ENCODE measurements at regions not wholly inside any gene's neighbourhood (a gene's known extent, or its start where the extent isn't known, plus 50 kb on each side); places are given as distances from the start of the nearest gene placed in this dataset.

- no peak overlapping the region for H2AFZ ChIP-seq (ENCODE audit: low read depth, low read length)
- ATAC-seq (ENCODE audit: insufficient read depth, low read depth) (no peak), DNase-seq (no peak)
- no peaks in the 10 kb centered on the region for H3K36me3 ChIP-seq (ENCODE audit: insufficient read depth, low read length)
- H3K4me1 ChIP-seq (ENCODE audit: insufficient read depth, low read length), result 0 out of 2 replicates have a peak, but pooled peaks cover 3% of the 10 kb centered on the region
- no peaks in the 10 kb centered on the region for H3K27me3 ChIP-seq (ENCODE audit: insufficient read depth, low read length, poor library complexity)
- no peaks in the 10 kb centered on the region for H3K79me2 ChIP-seq (ENCODE audit: insufficient read depth, low read length)
- H3K4me2 ChIP-seq (ENCODE audit: insufficient read depth, low read length), result no peak overlapping the region
- TF ChIP-seq EZH2 (IDR thresholded peaks at IDR 0.05; ENCODE audit: borderline replicate concordance, low read depth, low read length, severe bottlenecking) (no peak), CTCF (IDR thresholded peaks at IDR 0.05; ENCODE audit: borderline replicate concordance, extremely low read depth, low read length, poor library complexity, severe bottlenecking) (no peak)
- no peaks in the 10 kb centered on the region for H4K20me1 ChIP-seq (ENCODE audit: insufficient read depth, low read length)
- H3K9ac ChIP-seq (ENCODE audit: low read depth, low read length), result no peak overlapping the region
- H3K27ac ChIP-seq (ENCODE audit: low read length), result no peak overlapping the region
- no peak overlapping the region for H3K4me3 ChIP-seq (ENCODE audit: low read depth in 1 of 2, low read length in 2 of 2)
- H3K9me3 ChIP-seq (ENCODE audit: insufficient read depth, low read length, severe bottlenecking), result no peaks in the 10 kb centered on the region
Measured at GRCh38 chr11:11148596-11148995, 204.5 kb downstream of the CSNK2A3 start.

- no peak for DNase-seq
- no peak for ATAC-seq (ENCODE audit: insufficient read depth, low read depth)
- Histone ChIP-seq H3K9me3 (ENCODE audit: insufficient read depth, low read length, severe bottlenecking) (no peaks in the 10 kb centered on the region), H3K4me2 (ENCODE audit: insufficient read depth, low read length) (no peak overlapping the region), H2AFZ (ENCODE audit: low read depth, low read length) (no peak overlapping the region), H3K27me3 (ENCODE audit: insufficient read depth, low read length, poor library complexity) (no peaks in the 10 kb centered on the region), H4K20me1 (ENCODE audit: insufficient read depth, low read length) (no peaks in the 10 kb centered on the region), H3K79me2 (ENCODE audit: insufficient read depth, low read length) (no peaks in the 10 kb centered on the region), H3K36me3 (ENCODE audit: insufficient read depth, low read length) (no peaks in the 10 kb centered on the region), H3K4me1 (ENCODE audit: insufficient read depth, low read length) (0 out of 2 replicates have a peak, but pooled peaks cover 3% of the 10 kb centered on the region), H3K9ac (ENCODE audit: low read depth, low read length) (no peak overlapping the region), H3K27ac (ENCODE audit: low read length) (no peak overlapping the region), H3K4me3 (ENCODE audit: low read depth in 1 of 2, low read length in 2 of 2) (no peak overlapping the region)
- TF ChIP-seq EZH2 (IDR thresholded peaks at IDR 0.05; ENCODE audit: borderline replicate concordance, low read depth, low read length, severe bottlenecking) (no peak), CTCF (IDR thresholded peaks at IDR 0.05; ENCODE audit: borderline replicate concordance, extremely low read depth, low read length, poor library complexity, severe bottlenecking) (no peak)
Measured at GRCh38 chr11:11148104-11148509, 204.9 kb downstream of the CSNK2A3 start.

- Histone ChIP-seq H3K9me3 (ENCODE audit: insufficient read depth, low read length, severe bottlenecking) (no peaks in the 10 kb centered on the region), H3K36me3 (ENCODE audit: insufficient read depth, low read length) (no peaks in the 10 kb centered on the region), H4K20me1 (ENCODE audit: insufficient read depth, low read length) (no peaks in the 10 kb centered on the region), H3K27ac (ENCODE audit: low read length) (no peak overlapping the region), H3K4me1 (ENCODE audit: insufficient read depth, low read length) (0 out of 2 replicates have a peak, but pooled peaks cover 3% of the 10 kb centered on the region), H3K4me3 (ENCODE audit: low read depth in 1 of 2, low read length in 2 of 2) (no peak overlapping the region), H3K79me2 (ENCODE audit: insufficient read depth, low read length) (no peaks in the 10 kb centered on the region), H3K9ac (ENCODE audit: low read depth, low read length) (no peak overlapping the region), H3K4me2 (ENCODE audit: insufficient read depth, low read length) (no peak overlapping the region), H3K27me3 (ENCODE audit: insufficient read depth, low read length, poor library complexity) (no peaks in the 10 kb centered on the region), H2AFZ (ENCODE audit: low read depth, low read length) (no peak overlapping the region)
- DNase-seq (no peak), ATAC-seq (ENCODE audit: insufficient read depth, low read depth) (no peak)
- TF ChIP-seq CTCF (IDR thresholded peaks at IDR 0.05; ENCODE audit: borderline replicate concordance, extremely low read depth, low read length, poor library complexity, severe bottlenecking) (no peak), EZH2 (IDR thresholded peaks at IDR 0.05; ENCODE audit: borderline replicate concordance, low read depth, low read length, severe bottlenecking) (no peak)
Measured at GRCh38 chr11:11146830-11147229, 206.2 kb downstream of the CSNK2A3 start.

- H3K79me2 ChIP-seq (ENCODE audit: insufficient read depth, low read length), result no peaks in the 10 kb centered on the region
- TF ChIP-seq EZH2 (IDR thresholded peaks at IDR 0.05; ENCODE audit: borderline replicate concordance, low read depth, low read length, severe bottlenecking) (no peak), CTCF (IDR thresholded peaks at IDR 0.05; ENCODE audit: borderline replicate concordance, extremely low read depth, low read length, poor library complexity, severe bottlenecking) (no peak)
- H3K4me1 ChIP-seq (ENCODE audit: insufficient read depth, low read length), result no peaks in the 10 kb centered on the region
- no peaks in the 10 kb centered on the region for H3K36me3 ChIP-seq (ENCODE audit: insufficient read depth, low read length)
- ATAC-seq (ENCODE audit: insufficient read depth, low read depth), result no peak
- H4K20me1 ChIP-seq (ENCODE audit: insufficient read depth, low read length), result no peaks in the 10 kb centered on the region
- no peak overlapping the region for H3K4me3 ChIP-seq (ENCODE audit: low read depth in 1 of 2, low read length in 2 of 2)
- H2AFZ ChIP-seq (ENCODE audit: low read depth, low read length), result no peak overlapping the region
- no peaks in the 10 kb centered on the region for H3K9me3 ChIP-seq (ENCODE audit: insufficient read depth, low read length, severe bottlenecking)
- no peak overlapping the region for H3K9ac ChIP-seq (ENCODE audit: low read depth, low read length)
- no peak for DNase-seq
- H3K4me2 ChIP-seq (ENCODE audit: insufficient read depth, low read length), result no peak overlapping the region
- no peaks in the 10 kb centered on the region for H3K27me3 ChIP-seq (ENCODE audit: insufficient read depth, low read length, poor library complexity)
- no peak overlapping the region for H3K27ac ChIP-seq (ENCODE audit: low read length)
Measured at GRCh38 chr11:11143849-11144248, 209.2 kb downstream of the CSNK2A3 start.

All from DND-41 (cell line).